ENCODE measurements at regions not wholly inside any gene's neighbourhood (a gene's known extent, or its start where the extent isn't known, plus 50 kb on each side); places are given as distances from the start of the nearest gene placed in this dataset.

- POLR2A ChIA-PET, result no interaction called here
- Mint-ChIP-seq H3K27ac (no peak overlapping the region), H3K27me3 (no peaks in the 10 kb centered on the region), H3K4me3 (no peak overlapping the region), H3K4me1 (no peaks in the 10 kb centered on the region), H3K36me3 (ENCODE audit: low read depth) (no peaks in the 10 kb centered on the region), H3K9me3 (peaks cover 2% of the 10 kb centered on the region)
- DNase-seq, result no peak
- ATAC-seq (ENCODE audit: low read depth), result no peak
- CTCF ChIA-PET, result no interaction called here
- intact Hi-C loops (cut with micrococcal nuclease), result no loop called here
- TF ChIP-seq CTCF (IDR thresholded peaks at IDR 0.05), result no peak
Observed at GRCh38 chr9:107922260-107922659, 432.7 kb upstream of the KLF4 start.

- H3K27ac Mint-ChIP-seq, result no peak overlapping the region
- H3K4me3 Mint-ChIP-seq, result no peak overlapping the region
- ChIA-PET POLR2A (no interaction called here), CTCF (interaction anchor here (1.1 kb wide), 1 partner anchor 45 kb away, joined by 3 read pairs; no protein-coding TSS in a partner anchor)
- ATAC-seq (ENCODE audit: low read depth), result no peak
- intact Hi-C loops (cut with micrococcal nuclease), result no loop called here
- H3K36me3 Mint-ChIP-seq (ENCODE audit: low read depth), result no peaks in the 10 kb centered on the region
- no peaks in the 10 kb centered on the region for H3K27me3 Mint-ChIP-seq
- no peaks in the 10 kb centered on the region for H3K4me1 Mint-ChIP-seq
- peaks cover 3% of the 10 kb centered on the region for H3K9me3 Mint-ChIP-seq
- TF ChIP-seq CTCF (IDR thresholded peaks at IDR 0.05), result no peak
- DNase-seq, result no peak
Observed at GRCh38 chr9:107919263-107919662, 429.7 kb upstream of the KLF4 start.

- no peak for ATAC-seq (ENCODE audit: low read depth)
- Mint-ChIP-seq H3K36me3 (ENCODE audit: low read depth) (no peaks in the 10 kb centered on the region), H3K27me3 (no peaks in the 10 kb centered on the region), H3K4me3 (no peak overlapping the region), H3K27ac (no peak overlapping the region), H3K4me1 (no peaks in the 10 kb centered on the region), H3K9me3 (peaks cover 2% of the 10 kb centered on the region)
- ChIA-PET CTCF (no interaction called here), POLR2A (no interaction called here)
- intact Hi-C loops (cut with micrococcal nuclease), result no loop called here
- no peak for TF ChIP-seq CTCF (IDR thresholded peaks at IDR 0.05)
- DNase-seq, result no peak
Observed at GRCh38 chr9:107918749-107919148, 429.2 kb upstream of the KLF4 start.

GRCh38 chr9:107914151-107914550, 424.6 kb upstream of the KLF4 start:
- POLR2A ChIA-PET, result no interaction called here

GRCh38 chr9:107907715-107908114, 418.1 kb upstream of the KLF4 start:
- peaks cover 6% of the 10 kb centered on the region for H3K9me3 Mint-ChIP-seq
- no peak overlapping the region for H3K4me3 Mint-ChIP-seq
- H3K27ac Mint-ChIP-seq, result no peak overlapping the region
- ATAC-seq (ENCODE audit: low read depth) (no peak), DNase-seq (no peak)
- intact Hi-C loops (cut with micrococcal nuclease), result no loop called here
- CTCF ChIA-PET, result no interaction called here
- no peaks in the 10 kb centered on the region for H3K36me3 Mint-ChIP-seq (ENCODE audit: low read depth)
- peaks cover 25% of the 10 kb centered on the region for H3K4me1 Mint-ChIP-seq
- TF ChIP-seq CTCF (IDR thresholded peaks at IDR 0.05), result no peak
- H3K27me3 Mint-ChIP-seq, result peaks cover 3% of the 10 kb centered on the region
- POLR2A ChIA-PET, result no interaction called here

More at GRCh38 chr9:107914151-107914550, 424.6 kb upstream of the KLF4 start:
- CTCF ChIA-PET, result no interaction called here
- H3K4me1 Mint-ChIP-seq, result no peaks in the 10 kb centered on the region
- H3K27ac Mint-ChIP-seq, result no peak overlapping the region
- no peaks in the 10 kb centered on the region for H3K36me3 Mint-ChIP-seq (ENCODE audit: low read depth)
- no peak overlapping the region for H3K4me3 Mint-ChIP-seq
- H3K27me3 Mint-ChIP-seq, result peaks cover 3% of the 10 kb centered on the region
- peaks cover 12% of the 10 kb centered on the region for H3K9me3 Mint-ChIP-seq
- no peak for DNase-seq
- no peak for TF ChIP-seq CTCF (IDR thresholded peaks at IDR 0.05)
- intact Hi-C loops (cut with micrococcal nuclease), result no loop called here
- ATAC-seq (ENCODE audit: low read depth), result no peak
